Fibroblast of villous mesenchyme (primary cell): ENCODE measurements at regions not wholly inside any gene's neighbourhood (a gene's known extent, or its start where the extent isn't known, plus 50 kb on each side); places are given as distances from the start of the nearest gene placed in this dataset.

Experiments
- DNase-seq: peaks from one replicate; pipeline ENCODE4 v3.0.0-alpha.2; 2010; ENCODE audit warnings: low read depth
- H3K4me3 ChIP-seq: 2 replicates; pipeline ENCODE4 v1.5.1; 2011; ENCODE audit warnings: low read depth, mild to moderate bottlenecking, low read length
- CTCF ChIP-seq: IDR thresholded peaks from 2 replicates; pipeline ENCODE4 v1.5.1; 2012; ENCODE audit warnings: low read depth, mild to moderate bottlenecking, low read length; ENCODE audit not compliant: insufficient read depth

GRCh38 chr15:94077938-94078337 lies 153.4 kb upstream of the MCTP2 start:
- no peak for DNase-seq

GRCh38 chr15:94075349-94075748 lies 156.0 kb upstream of the MCTP2 start:
- no peak for TF ChIP-seq CTCF
- peak; percentile 93 for DNase-seq
- H3K4me3 ChIP-seq: no peak overlapping the region

More at GRCh38 chr15:94077938-94078337, 153.4 kb upstream of the MCTP2 start:
- no peak for TF ChIP-seq CTCF
- no peak overlapping the region for H3K4me3 ChIP-seq

GRCh38 chr15:94070356-94071295 lies 160.7 kb upstream of the MCTP2 start:
- peak overlapping the region; percentile 38 for H3K4me3 ChIP-seq
- peak; percentile 96 for DNase-seq
- TF ChIP-seq CTCF: no peak

GRCh38 chr15:94069844-94070243 lies 161.5 kb upstream of the MCTP2 start:
- TF ChIP-seq CTCF: no peak

GRCh38 chr15:94066811-94067210 lies 164.6 kb upstream of the MCTP2 start:
- DNase-seq: no peak
- TF ChIP-seq CTCF: no peak
- H3K4me3 ChIP-seq: no peak overlapping the region

More at GRCh38 chr15:94069844-94070243, 161.5 kb upstream of the MCTP2 start:
- H3K4me3 ChIP-seq: no peak overlapping the region
- no peak for DNase-seq

- DNase-seq: no peak
- H3K4me3 ChIP-seq: no peak overlapping the region
- no peak for TF ChIP-seq CTCF
Measured at GRCh38 chr15:94066046-94066445, 165.3 kb upstream of the MCTP2 start.
